ENCODE measurements at regions not wholly inside any gene's neighbourhood (a gene's known extent, or its start where the extent isn't known, plus 50 kb on each side); places are given as distances from the start of the nearest gene placed in this dataset.

DNA sequence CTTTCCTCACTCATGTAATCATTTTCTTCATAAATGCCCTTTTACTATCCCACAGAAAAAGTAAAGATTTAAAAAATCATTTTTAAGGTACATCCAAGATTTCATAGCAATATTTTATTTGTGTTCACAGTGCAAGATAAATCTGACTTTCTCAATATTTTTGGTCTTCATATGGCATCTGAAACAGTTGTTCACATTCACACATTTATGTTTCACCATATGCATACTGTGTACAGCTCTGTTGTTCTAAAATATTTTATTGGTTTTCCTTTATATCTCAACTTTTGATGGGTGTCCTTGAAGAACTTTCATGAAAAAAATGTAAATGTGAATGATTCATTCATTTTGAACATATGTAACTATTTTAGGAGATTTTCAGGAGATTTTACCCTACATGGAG, 348.7 kb downstream of the SNAPC1 start:
- Mint-ChIP-seq H3K4me3 (no peak overlapping the region), H3K4me1 (no peaks in the 10 kb centered on the region), H3K27me3 (peaks cover 66% of the 10 kb centered on the region), H3K27ac (no peak overlapping the region), H3K9me3 (ENCODE audit: low read depth) (no peaks in the 10 kb centered on the region), H3K36me3 (no peaks in the 10 kb centered on the region)
- no peak for DNase-seq
- no peak for ATAC-seq
- CTCF ChIA-PET = interaction anchor here (1.4 kb wide), 1 partner anchor 10 kb away, joined by 4 read pairs; no protein-coding TSS in a partner anchor

GRCh38 chr14:62117010-62117750, 355.0 kb downstream of the SNAPC1 start:
- ATAC-seq (peak; percentile 87), DNase-seq (peak; percentile 65)
- no peaks in the 10 kb centered on the region for H3K9me3 Mint-ChIP-seq (ENCODE audit: low read depth)
- H3K27ac Mint-ChIP-seq = no peak overlapping the region
- H3K27me3 Mint-ChIP-seq = peaks cover 85% of the 10 kb centered on the region
- peaks cover 5% of the 10 kb centered on the region for H3K4me1 Mint-ChIP-seq
- no peaks in the 10 kb centered on the region for H3K36me3 Mint-ChIP-seq
- CTCF ChIA-PET = interaction anchor here (0.6 to 3.0 kb wide), 5 partner anchors 9 to 257 kb away, joined by 3 to 11 read pairs (median 4); no protein-coding TSS in a partner anchor
- H3K4me3 Mint-ChIP-seq = no peak overlapping the region

GRCh38 chr14:62117751-62118105, 355.5 kb downstream of the SNAPC1 start:
- CTCF ChIA-PET = interaction anchor here (0.6 to 3.0 kb wide), 3 partner anchors 9 to 258 kb away, joined by 3 to 11 read pairs (median 3); no protein-coding TSS in a partner anchor
- Mint-ChIP-seq H3K27me3 (peaks cover 83% of the 10 kb centered on the region), H3K4me3 (no peak overlapping the region), H3K9me3 (ENCODE audit: low read depth) (no peaks in the 10 kb centered on the region), H3K36me3 (no peaks in the 10 kb centered on the region), H3K27ac (no peak overlapping the region), H3K4me1 (peaks cover 5% of the 10 kb centered on the region)
- DNase-seq (no peak), ATAC-seq (no peak)

DNA sequence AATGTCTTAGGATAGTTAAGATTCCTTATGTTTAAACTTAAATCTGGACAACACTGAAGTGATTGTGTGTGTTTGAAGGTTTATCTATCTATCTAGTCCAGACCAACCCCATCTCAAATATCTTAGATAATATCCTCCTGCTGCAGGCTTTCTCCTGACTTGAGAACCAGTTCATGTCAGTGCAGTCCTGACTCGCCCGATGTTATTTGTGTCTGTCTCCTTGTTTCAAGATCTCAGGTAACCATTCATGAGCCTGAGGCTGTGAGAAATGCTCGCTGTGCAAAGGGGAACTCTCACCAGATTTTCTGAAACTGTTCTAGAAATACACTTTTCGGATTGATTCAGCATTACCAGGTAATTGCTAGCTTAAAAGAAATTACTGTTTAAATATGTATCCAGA, 356.2 kb downstream of the SNAPC1 start:
- H3K27me3 Mint-ChIP-seq = peaks cover 83% of the 10 kb centered on the region
- ATAC-seq (no peak), DNase-seq (no peak)
- no peak overlapping the region for H3K4me3 Mint-ChIP-seq
- CTCF ChIA-PET = no interaction called here
- H3K27ac Mint-ChIP-seq = no peak overlapping the region
- H3K9me3 Mint-ChIP-seq (ENCODE audit: low read depth) = no peaks in the 10 kb centered on the region
- H3K4me1 Mint-ChIP-seq = peaks cover 5% of the 10 kb centered on the region
- H3K36me3 Mint-ChIP-seq = no peaks in the 10 kb centered on the region

DNA sequence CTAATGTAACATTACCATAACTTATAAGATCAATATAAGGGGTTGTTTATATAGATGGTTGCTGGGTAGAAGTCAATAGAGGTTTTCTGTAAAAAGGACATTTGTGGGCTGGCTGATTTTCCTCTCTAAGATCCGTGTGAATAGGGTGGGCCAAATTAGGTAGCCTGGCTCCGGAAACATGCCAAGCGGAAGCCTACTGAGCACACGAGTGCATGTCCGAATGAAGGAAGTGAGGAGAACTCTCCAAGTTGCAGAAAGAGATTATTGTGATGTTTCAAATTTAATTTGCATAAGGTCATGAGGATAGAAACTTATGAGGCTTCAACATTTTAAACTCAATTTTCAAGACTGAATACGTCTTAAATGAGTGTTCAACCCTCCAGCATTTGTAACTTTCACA, 356.7 kb downstream of the SNAPC1 start:
- Mint-ChIP-seq H3K36me3 (no peaks in the 10 kb centered on the region), H3K4me1 (peaks cover 5% of the 10 kb centered on the region), H3K27ac (no peak overlapping the region), H3K9me3 (ENCODE audit: low read depth) (no peaks in the 10 kb centered on the region), H3K4me3 (no peak overlapping the region), H3K27me3 (peaks cover 80% of the 10 kb centered on the region)
- DNase-seq = no peak
- no peak for ATAC-seq
- CTCF ChIA-PET = no interaction called here

DNA sequence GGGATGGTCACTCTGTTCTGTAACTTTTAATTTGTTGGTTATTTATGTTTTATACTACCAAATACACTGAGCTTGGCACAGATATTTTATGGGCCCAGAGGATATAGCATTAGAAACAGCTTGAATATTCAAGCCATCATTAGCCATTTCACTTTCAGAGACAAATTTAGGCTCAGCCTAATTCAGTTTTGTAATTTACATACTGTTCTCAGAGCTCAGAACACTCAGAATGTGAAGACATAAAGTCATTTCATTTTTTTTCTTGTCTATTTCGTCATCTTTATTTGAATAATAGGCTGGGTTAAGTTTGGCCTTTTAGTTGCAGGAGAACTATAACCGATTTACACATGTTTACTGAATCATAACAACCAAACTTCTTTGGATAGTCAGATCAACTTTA, 361.7 kb downstream of the SNAPC1 start:
- DNase-seq (no peak), ATAC-seq (no peak)
- peaks cover 73% of the 10 kb centered on the region for H3K27me3 Mint-ChIP-seq
- H3K4me3 Mint-ChIP-seq = no peak overlapping the region
- H3K27ac Mint-ChIP-seq = no peak overlapping the region
- H3K36me3 Mint-ChIP-seq = no peaks in the 10 kb centered on the region
- no peaks in the 10 kb centered on the region for H3K9me3 Mint-ChIP-seq (ENCODE audit: low read depth)
- no peaks in the 10 kb centered on the region for H3K4me1 Mint-ChIP-seq
- CTCF ChIA-PET = no interaction called here

DNA sequence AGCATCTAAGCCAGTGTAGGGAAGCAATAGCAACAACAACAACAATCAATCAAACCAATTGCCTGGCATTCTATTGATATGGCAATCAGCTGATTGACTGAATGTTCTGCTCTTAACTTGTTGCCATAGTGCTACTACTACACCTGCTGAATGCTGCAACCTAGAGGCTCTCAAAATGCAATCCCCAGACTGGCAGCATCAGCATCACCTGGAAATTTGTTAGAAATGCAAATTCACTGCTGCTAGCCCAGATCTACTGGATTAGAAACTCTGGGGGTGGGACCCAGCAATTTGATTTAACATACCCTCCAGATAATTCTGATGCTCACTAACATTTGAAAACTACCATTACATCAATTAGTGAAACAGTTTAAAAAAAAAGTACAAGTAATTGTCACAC, 363.6 kb downstream of the SNAPC1 start:
- ATAC-seq = no peak
- Mint-ChIP-seq H3K4me3 (no peak overlapping the region), H3K9me3 (ENCODE audit: low read depth) (no peaks in the 10 kb centered on the region), H3K27ac (no peak overlapping the region), H3K27me3 (peaks cover 69% of the 10 kb centered on the region), H3K36me3 (no peaks in the 10 kb centered on the region), H3K4me1 (no peaks in the 10 kb centered on the region)
- no peak for DNase-seq
- CTCF ChIA-PET = interaction anchor here (1.0 to 4.2 kb wide), 10 partner anchors 9 to 289 kb away, joined by 3 to 17 read pairs (median 4); no protein-coding TSS in a partner anchor

DNA sequence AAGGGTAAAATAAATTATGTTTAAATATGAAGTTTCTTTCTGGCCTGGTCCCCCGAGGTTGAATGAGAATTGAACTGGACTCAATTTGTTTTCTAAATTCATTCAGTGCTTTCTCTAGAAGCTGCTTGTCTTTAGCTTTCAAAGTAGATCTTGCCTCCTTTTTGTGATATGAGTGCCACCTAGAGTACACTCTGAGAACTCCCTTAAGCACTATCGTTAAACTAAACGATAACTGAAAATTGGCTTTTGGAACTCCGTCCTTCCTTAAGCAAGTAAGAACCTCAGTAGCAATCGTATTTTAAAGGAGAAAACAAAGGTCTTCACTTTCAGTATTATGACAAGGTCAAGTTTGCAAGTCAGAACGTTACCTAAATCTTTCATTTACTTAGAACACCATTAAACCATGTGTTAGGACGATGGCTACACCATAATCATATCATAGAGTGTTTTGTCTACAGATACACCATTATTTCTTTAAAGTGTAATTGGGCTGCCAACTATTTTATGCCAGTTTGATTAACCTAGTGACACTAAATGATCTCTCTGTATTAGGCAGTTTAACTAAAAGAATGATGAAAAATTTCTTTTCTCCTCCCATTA, 364.8 kb downstream of the SNAPC1 start:
- H3K9me3 Mint-ChIP-seq (ENCODE audit: low read depth) = no peaks in the 10 kb centered on the region
- no peak for DNase-seq
- no peak overlapping the region for H3K4me3 Mint-ChIP-seq
- no peak overlapping the region for H3K27ac Mint-ChIP-seq
- H3K4me1 Mint-ChIP-seq = no peaks in the 10 kb centered on the region
- CTCF ChIA-PET = interaction anchor here (0.6 to 4.2 kb wide), 16 partner anchors 10 to 859 kb away, joined by 3 to 17 read pairs (median 4); no protein-coding TSS in a partner anchor
- no peaks in the 10 kb centered on the region for H3K36me3 Mint-ChIP-seq
- H3K27me3 Mint-ChIP-seq = peaks cover 71% of the 10 kb centered on the region
- no peak for ATAC-seq

- H3K4me3 Mint-ChIP-seq = no peak overlapping the region
- DNase-seq (no peak), ATAC-seq (no peak)
- no peaks in the 10 kb centered on the region for H3K4me1 Mint-ChIP-seq
- H3K27ac Mint-ChIP-seq = no peak overlapping the region
- H3K27me3 Mint-ChIP-seq = peaks cover 70% of the 10 kb centered on the region
- CTCF ChIA-PET = no interaction called here
- no peaks in the 10 kb centered on the region for H3K9me3 Mint-ChIP-seq (ENCODE audit: low read depth)
- H3K36me3 Mint-ChIP-seq = no peaks in the 10 kb centered on the region
These were observed 368.2 kb downstream of the SNAPC1 start for GRCh38 chr14:62130441-62130840.

DNA sequence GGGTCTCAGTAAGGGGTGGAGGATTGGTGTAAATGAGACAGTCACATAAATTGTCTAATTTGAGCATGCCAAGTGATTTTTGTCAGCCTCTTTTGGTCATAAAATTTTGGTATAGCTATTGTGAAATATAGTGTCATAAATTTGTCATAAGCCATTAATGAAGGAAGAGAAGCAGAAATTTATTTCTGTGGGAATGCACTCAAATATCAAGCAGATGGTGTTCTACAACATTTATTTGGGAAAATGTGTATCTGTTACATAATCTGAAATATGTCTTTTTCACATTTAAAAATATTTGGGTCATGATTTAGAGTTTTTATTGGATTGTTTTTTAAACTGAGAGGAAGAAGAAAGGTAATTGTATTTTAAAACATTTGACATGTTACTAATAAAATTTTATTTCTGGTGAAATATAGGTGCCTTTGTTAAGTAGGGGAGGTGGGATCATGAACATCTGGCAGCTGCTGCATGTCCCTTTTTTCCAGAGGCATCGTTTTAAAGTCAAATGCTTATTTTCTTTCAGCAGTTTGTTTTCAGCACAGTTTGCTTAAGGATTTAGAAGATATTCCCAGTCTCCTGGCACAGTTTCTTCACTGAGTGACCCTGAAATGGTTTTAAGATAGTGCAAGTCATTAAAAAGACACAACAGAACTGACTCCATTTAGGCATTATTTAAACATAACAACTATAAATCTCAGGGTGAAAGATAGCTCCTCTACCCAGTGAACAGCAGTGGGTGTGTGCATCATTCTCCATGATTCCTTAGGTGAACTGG, 371.7 kb downstream of the SNAPC1 start:
- no peak for DNase-seq
- Mint-ChIP-seq H3K4me1 (no peaks in the 10 kb centered on the region), H3K36me3 (no peaks in the 10 kb centered on the region), H3K27ac (no peak overlapping the region), H3K27me3 (peaks cover 51% of the 10 kb centered on the region), H3K4me3 (no peak overlapping the region), H3K9me3 (ENCODE audit: low read depth) (no peaks in the 10 kb centered on the region)
- no peak for ATAC-seq
- CTCF ChIA-PET = interaction anchor here (0.7 kb wide), 1 partner anchor 830 kb away, joined by 3 read pairs; no protein-coding TSS in a partner anchor

GRCh38 chr14:62138593-62138992, 376.4 kb downstream of the SNAPC1 start:
- no peaks in the 10 kb centered on the region for H3K9me3 Mint-ChIP-seq (ENCODE audit: low read depth)
- CTCF ChIA-PET = no interaction called here
- H3K4me3 Mint-ChIP-seq = no peak overlapping the region
- H3K4me1 Mint-ChIP-seq = no peaks in the 10 kb centered on the region
- no peak overlapping the region for H3K27ac Mint-ChIP-seq
- peaks cover 26% of the 10 kb centered on the region for H3K27me3 Mint-ChIP-seq
- DNase-seq (no peak), ATAC-seq (no peak)
- no peaks in the 10 kb centered on the region for H3K36me3 Mint-ChIP-seq

GRCh38 chr14:62141139-62141538, 378.9 kb downstream of the SNAPC1 start:
- CTCF ChIA-PET = no interaction called here
- Mint-ChIP-seq H3K36me3 (no peaks in the 10 kb centered on the region), H3K27ac (no peak overlapping the region), H3K4me3 (no peak overlapping the region), H3K4me1 (no peaks in the 10 kb centered on the region), H3K27me3 (peaks cover 21% of the 10 kb centered on the region), H3K9me3 (ENCODE audit: low read depth) (no peaks in the 10 kb centered on the region)
- no peak for DNase-seq
- ATAC-seq = no peak

- DNase-seq = no peak
- H3K36me3 Mint-ChIP-seq = no peaks in the 10 kb centered on the region
- no peak for ATAC-seq
- no peak overlapping the region for H3K4me3 Mint-ChIP-seq
- CTCF ChIA-PET = no interaction called here
- peaks cover 14% of the 10 kb centered on the region for H3K27me3 Mint-ChIP-seq
- peaks cover 2% of the 10 kb centered on the region for H3K9me3 Mint-ChIP-seq (ENCODE audit: low read depth)
- no peaks in the 10 kb centered on the region for H3K4me1 Mint-ChIP-seq
- H3K27ac Mint-ChIP-seq = no peak overlapping the region
These were observed 381.0 kb downstream of the SNAPC1 start for GRCh38 chr14:62143245-62143644.

Data from activated CD8-positive, alpha-beta memory T cell treated with anti-CD3 and anti-CD28 coated beads, Interleukin-2, amount 10 ng/mL, durations not matched to agents 7 days and 5 days (primary cell).